ENCODE measurements at regions not wholly inside any gene's neighbourhood (a gene's known extent, or its start where the extent isn't known, plus 50 kb on each side); places are given as distances from the start of the nearest gene placed in this dataset.

GRCh38 chr4:152159773-152160172 is 376.1 kb downstream of the FBXW7 start:
- DNase-seq = no peak

- DNase-seq = no peak
These were observed 377.7 kb downstream of the FBXW7 start for GRCh38 chr4:152158225-152158624.

- no peak for DNase-seq
These were observed 378.3 kb downstream of the FBXW7 start for GRCh38 chr4:152157629-152158028.

GRCh38 chr4:152156442-152156841 is 379.4 kb downstream of the FBXW7 start:
- DNase-seq = no peak

GRCh38 chr4:152155070-152155469 is 380.8 kb downstream of the FBXW7 start:
- no peak for DNase-seq

- DNase-seq = no peak
These were observed 381.5 kb downstream of the FBXW7 start for GRCh38 chr4:152154433-152154832.

GRCh38 chr4:152153476-152154270 is 382.2 kb downstream of the FBXW7 start:
- no peak for DNase-seq

- no peak for DNase-seq
These were observed 385.7 kb downstream of the FBXW7 start for GRCh38 chr4:152150214-152150613.

- DNase-seq = no peak
These were observed 386.1 kb downstream of the FBXW7 start for GRCh38 chr4:152149745-152150144.

- no peak for DNase-seq
These were observed 387.2 kb upstream of the GATB start for GRCh38 chr4:152148057-152148456.

- DNase-seq = no peak
These were observed 385.4 kb upstream of the GATB start for GRCh38 chr4:152146244-152146643.

GRCh38 chr4:152143806-152144205 is 383.0 kb upstream of the GATB start:
- no peak for DNase-seq

GRCh38 chr4:152138451-152138850 is 377.6 kb upstream of the GATB start:
- DNase-seq = no peak

- no peak for DNase-seq
These were observed 372.0 kb upstream of the GATB start for GRCh38 chr4:152132776-152133175.

GRCh38 chr4:152128356-152128755 is 367.5 kb upstream of the GATB start:
- no peak for DNase-seq

GRCh38 chr4:152126238-152126637 is 365.4 kb upstream of the GATB start:
- no peak for DNase-seq

- DNase-seq = no peak
These were observed 358.2 kb upstream of the GATB start for GRCh38 chr4:152118819-152119553.

GRCh38 chr4:152117933-152118507 is 357.2 kb upstream of the GATB start:
- DNase-seq = no peak

GRCh38 chr4:152117520-152117919 is 356.7 kb upstream of the GATB start:
- DNase-seq = no peak

GRCh38 chr4:152117054-152117453 is 356.2 kb upstream of the GATB start:
- DNase-seq = no peak

GRCh38 chr4:152115794-152116193 is 355.0 kb upstream of the GATB start:
- no peak for DNase-seq

GRCh38 chr4:152115118-152115517 is 354.3 kb upstream of the GATB start:
- no peak for DNase-seq

GRCh38 chr4:152114562-152114961 is 353.8 kb upstream of the GATB start:
- DNase-seq = no peak

GRCh38 chr4:152112887-152113286 is 352.1 kb upstream of the GATB start:
- no peak for DNase-seq

Data from right kidney (tissue), 1 donor.